NT2/D1 (cell line): ENCODE measurements at regions not wholly inside any gene's neighbourhood (a gene's known extent, or its start where the extent isn't known, plus 50 kb on each side); places are given as distances from the start of the nearest gene placed in this dataset.
"Not testable (repeated sequence)": the region's sequence is repeated elsewhere in the genome, so short reads cannot be mapped to it uniquely, and the experiment has no call there.

ENCODE experiments used
- YY1 ChIP-seq: IDR thresholded peaks from 2 replicates; pipeline ENCODE4 v1.6.1; 2011; ENCODE audit not compliant: insufficient read length, insufficient read depth
- ZNF274 ChIP-seq: IDR thresholded peaks from 2 replicates; pipeline ENCODE4 v1.6.1; 2011; ENCODE audit warnings: mild to moderate bottlenecking, low read depth, low read length

DNA sequence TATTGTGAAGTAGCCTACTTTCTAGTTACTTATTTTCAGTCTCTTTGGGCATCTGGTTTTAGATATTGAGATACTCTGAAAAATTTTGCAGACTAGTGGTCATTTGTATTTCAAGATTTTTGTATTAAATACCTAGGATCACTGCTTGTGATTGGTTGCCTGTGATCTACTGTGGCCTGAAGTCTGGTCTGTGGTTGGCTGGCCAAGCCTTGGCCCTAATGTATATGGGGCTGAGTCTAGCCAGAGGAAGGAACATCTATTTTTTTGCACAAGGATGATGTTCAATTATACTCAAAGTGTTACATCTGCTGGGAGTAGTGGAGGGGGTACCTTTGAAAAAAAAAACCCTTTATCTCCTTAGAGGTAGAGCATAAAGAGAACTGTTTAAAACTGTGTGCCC, 50.2 kb upstream of the NIPA1 start:
- not testable (repeated sequence) for TF ChIP-seq ZNF274, YY1
